GM19438 (cell line): ENCODE measurements at regions not wholly inside any gene's neighbourhood (a gene's known extent, or its start where the extent isn't known, plus 50 kb on each side); places are given as distances from the start of the nearest gene placed in this dataset.
"Not testable (repeated sequence)": the region's sequence is repeated elsewhere in the genome, so short reads cannot be mapped to it uniquely, and the experiment has no call there.

ENCODE experiments used
- ATAC-seq: cut with Tn5 transposase; IDR thresholded peaks from one replicate; pipeline ENCODE4 v1.9.1; 2021; ENCODE audit warnings: low read depth; ENCODE audit not compliant: unreplicated experiment

GRCh38 chr6:103017878-103018277 is 1624.4 kb downstream of the GRIK2 start:
- ATAC-seq = no peak

- ATAC-seq = no peak
Measured at GRCh38 chr6:103011605-103012004, 1618.1 kb downstream of the GRIK2 start.

GRCh38 chr6:103002282-103002681 is 1608.8 kb downstream of the GRIK2 start:
- no peak for ATAC-seq

- no peak for ATAC-seq
Measured at GRCh38 chr6:103001724-103002123, 1608.2 kb downstream of the GRIK2 start.

GRCh38 chr6:103000688-103001087 is 1607.2 kb downstream of the GRIK2 start:
- ATAC-seq = no peak

- no peak for ATAC-seq
Measured at GRCh38 chr6:102995491-102995890, 1602.0 kb downstream of the GRIK2 start.

GRCh38 chr6:102994866-102995265 is 1601.4 kb downstream of the GRIK2 start:
- ATAC-seq = no peak

GRCh38 chr6:102986086-102986485 is 1592.6 kb downstream of the GRIK2 start:
- ATAC-seq = no peak

- ATAC-seq = no peak
Measured at GRCh38 chr6:102984357-102984756, 1590.8 kb downstream of the GRIK2 start.

- no peak for ATAC-seq
Measured at GRCh38 chr6:102981490-102982015, 1588.0 kb downstream of the GRIK2 start.

- no peak for ATAC-seq
Measured at GRCh38 chr6:102980951-102981350, 1587.4 kb downstream of the GRIK2 start.

- no peak for ATAC-seq
Measured at GRCh38 chr6:102961902-102962301, 1568.4 kb downstream of the GRIK2 start.

- ATAC-seq = no peak
Measured at GRCh38 chr6:102950967-102951366, 1557.5 kb downstream of the GRIK2 start.

GRCh38 chr6:102944475-102944874 is 1551.0 kb downstream of the GRIK2 start:
- no peak for ATAC-seq

- no peak for ATAC-seq
Measured at GRCh38 chr6:102942206-102942605, 1548.7 kb downstream of the GRIK2 start.

- ATAC-seq = no peak
Measured at GRCh38 chr6:102936959-102937358, 1543.5 kb downstream of the GRIK2 start.

GRCh38 chr6:102928109-102928508 is 1534.6 kb downstream of the GRIK2 start:
- ATAC-seq = no peak

- no peak for ATAC-seq
Measured at GRCh38 chr6:102918161-102918560, 1524.7 kb downstream of the GRIK2 start.

GRCh38 chr6:102911571-102911970 is 1518.1 kb downstream of the GRIK2 start:
- no peak for ATAC-seq

GRCh38 chr6:102910701-102911139 is 1517.2 kb downstream of the GRIK2 start:
- not testable (repeated sequence) for ATAC-seq

- no peak for ATAC-seq
Measured at GRCh38 chr6:102907181-102907580, 1513.7 kb downstream of the GRIK2 start.

- ATAC-seq = no peak
Measured at GRCh38 chr6:102902471-102902870, 1509.0 kb downstream of the GRIK2 start.

- no peak for ATAC-seq
Measured at GRCh38 chr6:102895683-102896082, 1502.2 kb downstream of the GRIK2 start.
